ENCODE measurements at regions not wholly inside any gene's neighbourhood (a gene's known extent, or its start where the extent isn't known, plus 50 kb on each side); places are given as distances from the start of the nearest gene placed in this dataset.

DNA sequence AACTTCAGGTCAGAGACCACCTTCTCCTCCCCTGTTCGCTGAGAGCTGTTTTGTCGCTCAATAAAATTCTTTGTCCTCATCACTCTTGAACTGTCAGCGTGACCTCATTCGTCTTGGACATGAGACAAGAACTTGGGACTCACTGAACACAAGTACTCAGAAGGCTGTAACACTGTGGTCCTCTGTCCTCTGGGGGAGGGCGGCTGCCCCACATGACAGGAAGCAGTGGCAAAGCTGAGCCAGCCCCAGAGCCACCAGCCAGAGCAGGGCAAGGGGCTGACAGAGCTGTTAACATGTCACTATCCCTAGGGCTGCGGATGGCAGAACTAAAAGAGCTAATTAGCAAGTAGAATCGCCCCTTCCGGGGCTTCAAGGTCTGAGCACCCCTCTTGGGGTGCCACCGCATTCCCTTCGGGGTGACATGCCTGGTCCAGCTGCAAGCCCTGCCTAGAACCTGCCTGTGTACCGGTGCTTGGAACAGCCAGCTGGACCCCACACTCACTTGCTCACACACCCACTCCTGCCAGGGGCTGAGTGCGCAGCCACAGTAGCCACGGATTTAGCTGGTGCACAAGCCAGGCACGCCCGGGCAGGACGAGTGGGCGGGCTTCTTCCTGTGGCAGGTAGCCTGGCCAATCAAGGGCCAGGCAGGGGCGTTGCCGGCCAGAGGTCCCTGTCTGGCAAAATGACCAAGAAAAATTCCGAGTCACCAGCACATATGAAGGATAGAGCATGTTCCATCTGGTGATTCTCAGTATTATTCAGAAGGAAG is 648.6 kb upstream of the AGA start:
- H3K9me3 ChIP-seq = no peaks in the 10 kb centered on the region
- intact Hi-C loops (cut with DNase I) = no loop called here
- no peak for TF ChIP-seq POLR2A (IDR thresholded peaks at IDR 0.05; ENCODE audit: low read depth)
- no peak for TF ChIP-seq CTCF (IDR thresholded peaks at IDR 0.05)
- TF ChIP-seq EP300 (IDR thresholded peaks at IDR 0.05) = no peak
- no peak for TF ChIP-seq POLR2AphosphoS5 (IDR thresholded peaks at IDR 0.05)
- H3K36me3 ChIP-seq = no peaks in the 10 kb centered on the region
- no peaks in the 10 kb centered on the region for H3K4me1 ChIP-seq
- no peak for DNase-seq (ENCODE audit: extremely low spot score)
- H3K27ac ChIP-seq (replicated peaks in 1 of 4) = no peak overlapping the region
- no peaks in the 10 kb centered on the region for H3K27me3 ChIP-seq
- 92% methylated on average over 8 of the region's 20 CpGs for WGBS
- no peak overlapping the region for H3K4me3 ChIP-seq

DNA sequence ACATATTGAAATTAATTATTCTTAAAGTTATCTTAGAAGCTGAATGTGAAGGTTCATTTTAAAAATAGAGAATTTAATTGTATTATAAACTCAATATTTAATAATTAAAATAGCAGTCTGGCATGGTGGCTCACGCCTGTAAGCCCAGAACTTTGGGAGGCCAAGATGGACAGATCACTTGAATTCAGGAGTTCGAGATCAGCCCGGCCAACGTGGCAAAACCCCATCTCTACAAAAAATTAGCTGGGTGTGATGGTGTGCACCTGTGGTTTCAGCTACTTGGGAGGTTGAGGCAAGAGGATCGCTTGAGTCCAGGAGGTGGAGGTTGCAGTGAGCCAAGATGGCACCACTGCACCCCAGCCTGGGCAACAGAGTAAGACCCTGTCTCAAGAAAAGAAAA is 659.9 kb upstream of the AGA start:
- TF ChIP-seq EP300 (IDR thresholded peaks at IDR 0.05) = no peak
- no peak for TF ChIP-seq CTCF (IDR thresholded peaks at IDR 0.05)
- TF ChIP-seq POLR2A (IDR thresholded peaks at IDR 0.05; ENCODE audit: low read depth) = no peak
- no peak for TF ChIP-seq POLR2AphosphoS5 (IDR thresholded peaks at IDR 0.05)
- intact Hi-C loops (cut with DNase I) = no loop called here
- 83% methylated on average over 5 of the region's 5 CpGs for WGBS

DNA sequence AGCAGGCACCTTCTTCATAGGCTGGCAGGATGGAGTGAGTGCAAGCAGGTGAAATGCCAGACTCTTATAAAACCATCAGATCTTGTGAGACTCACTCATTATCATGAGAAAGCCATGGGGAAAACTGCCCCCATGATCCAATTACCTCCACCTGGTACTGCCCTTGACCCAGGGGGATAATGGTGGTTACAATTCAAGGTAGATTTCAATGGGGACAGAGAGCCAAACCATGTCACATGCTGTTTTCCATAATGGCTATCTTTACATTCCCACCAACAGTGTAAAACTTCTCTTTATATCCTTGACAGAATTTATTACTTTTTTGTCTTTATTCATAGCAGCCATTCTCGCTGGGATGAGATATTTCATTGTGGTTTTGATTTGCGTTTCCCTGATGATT is 663.0 kb upstream of the AGA start:
- H3K27ac ChIP-seq (replicated peaks in 1 of 4) = no peak overlapping the region
- no peaks in the 10 kb centered on the region for H3K27me3 ChIP-seq
- TF ChIP-seq CTCF (IDR thresholded peaks at IDR 0.05) = no peak
- TF ChIP-seq EP300 (IDR thresholded peaks at IDR 0.05) = no peak
- no peak for TF ChIP-seq POLR2A (IDR thresholded peaks at IDR 0.05; ENCODE audit: low read depth)
- intact Hi-C loops (cut with DNase I) = no loop called here
- no peak for DNase-seq (ENCODE audit: extremely low spot score)
- no peaks in the 10 kb centered on the region for H3K4me1 ChIP-seq
- H3K9me3 ChIP-seq = no peaks in the 10 kb centered on the region
- no peaks in the 10 kb centered on the region for H3K36me3 ChIP-seq
- 74% methylated on average over 2 of the region's 2 CpGs for WGBS
- H3K4me3 ChIP-seq = no peak overlapping the region

More for the DNA sequence above, 659.9 kb upstream of the AGA start:
- Histone ChIP-seq H3K9me3 (no peaks in the 10 kb centered on the region), H3K4me3 (no peak overlapping the region), H3K27me3 (no peaks in the 10 kb centered on the region), H3K4me1 (no peaks in the 10 kb centered on the region), H3K27ac (replicated peaks in 1 of 4) (no peak overlapping the region), H3K36me3 (no peaks in the 10 kb centered on the region)
- DNase-seq (ENCODE audit: extremely low spot score) = no peak

DNA sequence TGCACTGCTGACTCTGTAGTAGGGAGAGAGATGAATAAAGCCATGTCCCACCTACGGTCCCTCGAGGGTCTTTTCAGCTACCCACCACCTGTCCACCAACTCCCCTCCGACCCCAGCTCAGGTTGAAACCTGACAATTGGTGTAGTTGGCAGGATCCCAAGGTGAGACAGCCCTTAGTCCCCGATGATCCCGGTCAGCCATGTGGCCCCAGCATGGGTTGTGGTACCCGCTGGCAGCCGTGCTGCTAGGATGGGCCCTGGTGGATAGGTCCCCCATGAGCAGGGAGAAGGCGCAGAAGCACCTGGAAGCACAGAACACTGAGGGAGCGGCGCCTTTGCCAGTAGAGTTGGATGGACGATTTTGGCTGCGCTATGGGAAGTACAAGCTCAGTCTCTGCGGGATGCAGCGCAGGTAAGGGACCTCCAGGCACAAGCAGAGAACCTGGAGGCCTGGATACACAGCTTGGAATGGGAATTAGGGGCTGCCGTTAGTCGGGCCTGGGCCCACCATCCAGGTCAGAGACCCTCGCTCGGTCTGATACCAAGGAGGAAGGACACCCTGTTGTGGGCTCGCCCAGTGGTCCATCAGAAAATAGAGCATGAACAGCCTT is 694.6 kb upstream of the AGA start:
- DNase-seq (ENCODE audit: extremely low spot score) = no peak
- intact Hi-C loops (cut with DNase I) = no loop called here

DNA sequence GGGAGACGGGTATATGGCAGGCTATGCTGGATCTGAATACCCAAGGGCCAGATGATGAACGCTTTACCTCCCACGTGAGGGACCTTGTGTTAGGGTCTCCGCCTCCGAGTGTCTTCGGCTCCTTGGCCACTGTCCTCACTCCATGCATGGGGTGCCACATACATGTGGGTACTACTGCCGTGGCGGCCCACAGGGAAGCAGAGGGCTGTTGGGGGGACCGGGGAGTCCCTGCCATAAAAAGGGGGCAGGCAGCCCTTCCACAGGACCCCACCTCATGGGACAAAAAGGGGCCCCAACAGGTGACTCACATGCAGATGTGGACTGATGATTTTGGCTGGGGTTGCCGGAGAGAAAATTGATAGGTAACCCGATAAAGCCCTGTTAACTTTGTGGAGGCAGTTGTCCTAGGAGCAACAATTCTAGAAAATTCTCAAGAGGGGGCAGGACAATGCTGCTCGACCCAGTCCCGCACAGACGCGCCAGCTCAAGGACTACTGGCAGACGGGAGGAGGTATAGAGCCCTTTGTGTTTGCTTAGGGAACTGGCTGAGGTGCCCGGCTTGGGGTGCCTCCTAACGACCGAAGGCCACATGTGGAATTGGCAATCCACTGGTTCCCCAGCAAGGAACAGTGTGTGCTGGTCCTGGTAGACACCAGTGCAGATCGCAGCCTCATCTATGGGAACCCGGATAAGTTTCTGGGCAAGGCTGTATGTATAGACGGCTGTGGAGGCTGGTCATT is 695.7 kb upstream of the AGA start:
- no peak overlapping the region for H3K27ac ChIP-seq (replicated peaks in 1 of 4)
- intact Hi-C loops (cut with DNase I) = no loop called here
- no peaks in the 10 kb centered on the region for H3K4me1 ChIP-seq
- TF ChIP-seq EP300 (IDR thresholded peaks at IDR 0.05) (no peak), POLR2AphosphoS5 (IDR thresholded peaks at IDR 0.05) (no peak), POLR2A (IDR thresholded peaks at IDR 0.05; ENCODE audit: low read depth) (no peak), CTCF (IDR thresholded peaks at IDR 0.05) (no peak)
- H3K4me3 ChIP-seq = no peak overlapping the region
- no peaks in the 10 kb centered on the region for H3K27me3 ChIP-seq
- no peak for DNase-seq (ENCODE audit: extremely low spot score)
- H3K36me3 ChIP-seq = no peaks in the 10 kb centered on the region
- H3K9me3 ChIP-seq = no peaks in the 10 kb centered on the region
- 95% methylated on average over 18 of the region's 22 CpGs for WGBS

More for the DNA sequence above, 694.6 kb upstream of the AGA start:
- H3K4me3 ChIP-seq = no peak overlapping the region
- H3K27ac ChIP-seq (replicated peaks in 1 of 4) = no peak overlapping the region
- H3K27me3 ChIP-seq = no peaks in the 10 kb centered on the region
- no peaks in the 10 kb centered on the region for H3K4me1 ChIP-seq
- H3K36me3 ChIP-seq = no peaks in the 10 kb centered on the region
- 95% methylated on average over 19 of the region's 19 CpGs for whole genome bisulfite sequencing
- no peaks in the 10 kb centered on the region for H3K9me3 ChIP-seq
- no peak for TF ChIP-seq EP300 (IDR thresholded peaks at IDR 0.05)

All from esophagus muscularis mucosa (tissue), 4 donors.